ENCODE measurements at regions not wholly inside any gene's neighbourhood (a gene's known extent, or its start where the extent isn't known, plus 50 kb on each side); places are given as distances from the start of the nearest gene placed in this dataset.

DNA sequence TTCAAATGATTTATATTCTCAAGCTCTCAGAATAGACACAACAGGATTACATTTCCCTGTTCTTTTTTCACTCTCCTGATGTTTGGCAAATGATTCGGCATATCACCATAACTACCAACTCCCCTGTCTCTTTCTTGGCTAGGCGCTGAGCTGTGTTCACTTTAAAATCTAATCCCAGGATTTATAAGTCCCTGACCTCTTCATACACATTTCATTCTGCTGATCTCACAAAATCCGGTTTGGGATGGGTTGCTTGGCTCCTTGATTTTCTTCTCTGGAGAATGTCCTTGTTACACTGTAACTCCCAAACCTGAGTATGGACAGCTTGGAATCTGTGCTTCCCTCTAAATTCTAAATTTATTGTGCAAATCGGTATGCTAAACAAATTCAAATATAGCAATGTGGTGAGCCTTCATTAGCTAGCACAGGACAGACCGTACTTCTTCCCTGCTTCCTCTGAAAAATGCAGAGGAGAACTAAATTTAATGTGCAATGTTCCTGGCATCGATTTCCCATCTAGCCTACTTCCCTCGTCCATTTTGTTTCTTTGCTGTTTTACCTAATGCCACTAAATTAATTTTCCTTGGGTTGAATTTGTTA lies 858.5 kb upstream of the FAT3 start:
- TF ChIP-seq, protein P1, sequence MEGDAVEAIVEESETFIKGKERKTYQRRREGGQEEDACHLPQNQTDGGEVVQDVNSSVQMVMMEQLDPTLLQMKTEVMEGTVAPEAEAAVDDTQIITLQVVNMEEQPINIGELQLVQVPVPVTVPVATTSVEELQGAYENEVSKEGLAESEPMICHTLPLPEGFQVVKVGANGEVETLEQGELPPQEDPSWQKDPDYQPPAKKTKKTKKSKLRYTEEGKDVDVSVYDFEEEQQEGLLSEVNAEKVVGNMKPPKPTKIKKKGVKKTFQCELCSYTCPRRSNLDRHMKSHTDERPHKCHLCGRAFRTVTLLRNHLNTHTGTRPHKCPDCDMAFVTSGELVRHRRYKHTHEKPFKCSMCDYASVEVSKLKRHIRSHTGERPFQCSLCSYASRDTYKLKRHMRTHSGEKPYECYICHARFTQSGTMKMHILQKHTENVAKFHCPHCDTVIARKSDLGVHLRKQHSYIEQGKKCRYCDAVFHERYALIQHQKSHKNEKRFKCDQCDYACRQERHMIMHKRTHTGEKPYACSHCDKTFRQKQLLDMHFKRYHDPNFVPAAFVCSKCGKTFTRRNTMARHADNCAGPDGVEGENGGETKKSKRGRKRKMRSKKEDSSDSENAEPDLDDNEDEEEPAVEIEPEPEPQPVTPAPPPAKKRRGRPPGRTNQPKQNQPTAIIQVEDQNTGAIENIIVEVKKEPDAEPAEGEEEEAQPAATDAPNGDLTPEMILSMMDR (IDR thresholded peaks at IDR 0.05 in 4 of 5, conservative IDR thresholded peaks at IDR 0.05 in 1 of 5), result no peak
- TF ChIP-seq POLR2A (IDR thresholded peaks at IDR 0.05), result no peak
